Large intestine (tissue), 3 donors: ENCODE measurements at regions not wholly inside any gene's neighbourhood (a gene's known extent, or its start where the extent isn't known, plus 50 kb on each side); places are given as distances from the start of the nearest gene placed in this dataset.

ENCODE experiments used
- DNase-seq, 2 donors: peaks; one replicate each; pipeline versions ENCODE4 v3.0.0 to v3.0.0-alpha.2; 2013
- H3K27ac ChIP-seq: one replicate; pipeline ENCODE4 v1.5.1; 2013; ENCODE audit warnings: low read length
- H3K27me3 ChIP-seq: 2 replicates; pipeline ENCODE4 v1.6.1; 2013; ENCODE audit warnings: low read length; ENCODE audit not compliant: control insufficient read depth, insufficient read depth
- H3K36me3 ChIP-seq: 2 replicates; pipeline ENCODE4 v1.6.1; 2013; ENCODE audit warnings: low read length; ENCODE audit not compliant: control insufficient read depth, insufficient read depth
- H3K4me1 ChIP-seq: one replicate; pipeline ENCODE4 v1.6.1; 2013; ENCODE audit warnings: low read length; ENCODE audit not compliant: control insufficient read depth, insufficient read depth
- H3K4me3 ChIP-seq: one replicate; pipeline ENCODE4 v1.5.1; 2013; ENCODE audit warnings: low read length
- H3K9me3 ChIP-seq: one replicate; pipeline ENCODE4 v1.6.1; 2013; ENCODE audit warnings: mild to moderate bottlenecking, low read depth, low read length, moderate library complexity; ENCODE audit not compliant: control insufficient read depth
- WGBS: methylation state at CpG from one replicate; pipeline ENCODE4 v1.1.5; 2013; ENCODE audit warnings: low lambda C conversion rate; ENCODE audit not compliant: insufficient coverage; 5-methylcytosine and 5-hydroxymethylcytosine counted together

- Histone ChIP-seq H3K36me3 (no peaks in the 10 kb centered on the region), H3K27me3 (no peaks in the 10 kb centered on the region), H3K27ac (peak overlapping the region; percentile 65), H3K9me3 (no peaks in the 10 kb centered on the region), H3K4me3 (no peak overlapping the region), H3K4me1 (peaks cover 25% of the 10 kb centered on the region)
- no peak for DNase-seq
- 57% methylated on average over 7 of the region's 8 CpGs for WGBS
These were observed 307.0 kb downstream of the ARPP21 start for GRCh38 chr3:35946121-35946853.

- peaks cover 25% of the 10 kb centered on the region for H3K4me1 ChIP-seq
- no peaks in the 10 kb centered on the region for H3K9me3 ChIP-seq
- H3K27ac ChIP-seq: peak overlapping the region; percentile 65
- H3K27me3 ChIP-seq: no peaks in the 10 kb centered on the region
- no peak overlapping the region for H3K4me3 ChIP-seq
- DNase-seq: peak in 1 of 2 donors; percentile 62
- no peaks in the 10 kb centered on the region for H3K36me3 ChIP-seq
- WGBS: no CpG with 5 or more reads among the region's 2 CpGs
These were observed 307.7 kb downstream of the ARPP21 start for GRCh38 chr3:35946854-35947515.

GRCh38 chr3:35950021-35950420 lies 310.7 kb downstream of the ARPP21 start:
- Histone ChIP-seq H3K9me3 (no peaks in the 10 kb centered on the region), H3K4me1 (peaks cover 25% of the 10 kb centered on the region), H3K27me3 (no peaks in the 10 kb centered on the region), H3K27ac (no peak overlapping the region), H3K36me3 (no peaks in the 10 kb centered on the region), H3K4me3 (no peak overlapping the region)
- no peak for DNase-seq
- 100% methylated on average over 1 of the region's 1 CpG for WGBS

- Histone ChIP-seq H3K27me3 (no peaks in the 10 kb centered on the region), H3K36me3 (no peaks in the 10 kb centered on the region), H3K4me3 (no peak overlapping the region), H3K27ac (no peak overlapping the region), H3K4me1 (no peaks in the 10 kb centered on the region), H3K9me3 (no peaks in the 10 kb centered on the region)
- no peak for DNase-seq
These were observed 315.1 kb downstream of the ARPP21 start for GRCh38 chr3:35954413-35954812.

GRCh38 chr3:35965908-35966307 lies 326.6 kb downstream of the ARPP21 start:
- H3K4me1 ChIP-seq: no peaks in the 10 kb centered on the region
- H3K4me3 ChIP-seq: no peak overlapping the region
- no peak overlapping the region for H3K27ac ChIP-seq
- WGBS: no CpG with 5 or more reads among the region's 2 CpGs
- H3K36me3 ChIP-seq: no peaks in the 10 kb centered on the region
- peak; percentile 11 to 28 for DNase-seq
- no peaks in the 10 kb centered on the region for H3K27me3 ChIP-seq
- H3K9me3 ChIP-seq: no peaks in the 10 kb centered on the region

- Histone ChIP-seq H3K27me3 (no peaks in the 10 kb centered on the region), H3K36me3 (no peaks in the 10 kb centered on the region), H3K9me3 (no peaks in the 10 kb centered on the region), H3K4me1 (no peaks in the 10 kb centered on the region), H3K4me3 (no peak overlapping the region), H3K27ac (no peak overlapping the region)
- no peak for DNase-seq
- no CpG with 5 or more reads among the region's 3 CpGs for WGBS
These were observed 327.5 kb downstream of the ARPP21 start for GRCh38 chr3:35966629-35967464.

GRCh38 chr3:35968043-35968622 lies 328.8 kb downstream of the ARPP21 start:
- 83% methylated on average over 1 of the region's 1 CpG for WGBS
- Histone ChIP-seq H3K9me3 (no peaks in the 10 kb centered on the region), H3K4me3 (no peak overlapping the region), H3K36me3 (no peaks in the 10 kb centered on the region), H3K27me3 (no peaks in the 10 kb centered on the region), H3K4me1 (no peaks in the 10 kb centered on the region), H3K27ac (no peak overlapping the region)
- no peak for DNase-seq

- Histone ChIP-seq H3K4me3 (no peak overlapping the region), H3K27ac (no peak overlapping the region), H3K27me3 (no peaks in the 10 kb centered on the region), H3K9me3 (no peaks in the 10 kb centered on the region), H3K4me1 (no peaks in the 10 kb centered on the region), H3K36me3 (no peaks in the 10 kb centered on the region)
- no CpG with 5 or more reads among the region's 3 CpGs for WGBS
- DNase-seq: no peak
These were observed 330.1 kb downstream of the ARPP21 start for GRCh38 chr3:35969406-35969805.

GRCh38 chr3:35970793-35971192 lies 331.5 kb downstream of the ARPP21 start:
- no peaks in the 10 kb centered on the region for H3K27me3 ChIP-seq
- no CpG with 5 or more reads among the region's 2 CpGs for WGBS
- no peaks in the 10 kb centered on the region for H3K9me3 ChIP-seq

GRCh38 chr3:35971686-35972085 lies 332.4 kb downstream of the ARPP21 start:
- no peak overlapping the region for H3K27ac ChIP-seq

More at GRCh38 chr3:35970793-35971192, 331.5 kb downstream of the ARPP21 start:
- Histone ChIP-seq H3K4me1 (no peaks in the 10 kb centered on the region), H3K36me3 (no peaks in the 10 kb centered on the region), H3K4me3 (no peak overlapping the region), H3K27ac (no peak overlapping the region)
- no peak for DNase-seq

More at GRCh38 chr3:35971686-35972085, 332.4 kb downstream of the ARPP21 start:
- Histone ChIP-seq H3K4me1 (no peaks in the 10 kb centered on the region), H3K9me3 (no peaks in the 10 kb centered on the region), H3K4me3 (no peak overlapping the region), H3K27me3 (no peaks in the 10 kb centered on the region), H3K36me3 (no peaks in the 10 kb centered on the region)
- DNase-seq: no peak
- WGBS: no CpG with 5 or more reads among the region's 1 CpG
